ENCODE measurements at regions not wholly inside any gene's neighbourhood (a gene's known extent, or its start where the extent isn't known, plus 50 kb on each side); places are given as distances from the start of the nearest gene placed in this dataset.

GRCh38 chr3:63768386-63768785 lies 50.7 kb upstream of the C3orf49 start:
- TF ChIP-seq CTCF (conservative IDR thresholded peaks at IDR 0.05; ENCODE audit: low read depth, low read length), result no peak
- no peak for TF ChIP-seq EZH2 (IDR thresholded peaks at IDR 0.05; ENCODE audit: borderline replicate concordance, low read depth, low read length, poor library complexity, severe bottlenecking)

Data from A673 (cell line).